ENCODE measurements at regions not wholly inside any gene's neighbourhood (a gene's known extent, or its start where the extent isn't known, plus 50 kb on each side); places are given as distances from the start of the nearest gene placed in this dataset.

DNA sequence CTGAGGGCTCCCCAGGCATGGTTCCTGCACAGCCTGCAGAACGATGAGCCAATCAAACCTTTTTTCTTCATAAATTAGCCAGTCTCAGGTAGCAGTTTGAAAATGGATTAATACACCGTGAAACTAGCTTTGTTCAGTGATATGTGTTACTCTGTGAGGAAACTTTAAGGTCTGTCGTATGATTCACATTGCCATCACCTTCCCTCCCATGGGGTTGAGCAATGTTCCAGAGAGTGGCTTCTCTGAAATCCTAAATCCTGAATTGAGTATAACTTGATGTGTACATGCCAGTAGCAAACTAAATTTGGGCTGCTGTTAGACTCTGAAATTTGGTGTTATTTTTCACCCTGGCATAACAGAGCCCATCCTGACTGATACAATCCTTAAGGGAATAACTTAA, 866.4 kb upstream of the C9orf72 start:
- no peak for TF ChIP-seq POLR2A (IDR thresholded peaks at IDR 0.05; ENCODE audit: low read length)
- TF ChIP-seq GATA1 (IDR thresholded peaks at IDR 0.05; ENCODE audit: low read depth, low read length) = no peak

Measured in erythroblast (primary cell).